ENCODE measurements at regions not wholly inside any gene's neighbourhood (a gene's known extent, or its start where the extent isn't known, plus 50 kb on each side); places are given as distances from the start of the nearest gene placed in this dataset.

- no peak for DNase-seq (ENCODE audit: low read depth in 2 of 3, low spot score in 1 of 3)
These were observed 174.2 kb downstream of the KIF2B start for GRCh38 chr17:53996890-53997289.

- DNase-seq (ENCODE audit: low read depth in 2 of 3, low spot score in 1 of 3), result no peak
These were observed 185.1 kb downstream of the KIF2B start for GRCh38 chr17:54007855-54008254.

GRCh38 chr17:54009502-54009901 lies 186.8 kb downstream of the KIF2B start:
- no peak for DNase-seq (ENCODE audit: low read depth in 2 of 3, low spot score in 1 of 3)

GRCh38 chr17:54013072-54013471 lies 190.3 kb downstream of the KIF2B start:
- no peak for DNase-seq (ENCODE audit: low read depth in 2 of 3, low spot score in 1 of 3)

- no peak for DNase-seq (ENCODE audit: low read depth in 2 of 3, low spot score in 1 of 3)
These were observed 193.0 kb downstream of the KIF2B start for GRCh38 chr17:54015734-54016133.

GRCh38 chr17:54021418-54021817 lies 198.7 kb downstream of the KIF2B start:
- DNase-seq (ENCODE audit: low read depth in 2 of 3, low spot score in 1 of 3), result no peak

- DNase-seq (ENCODE audit: low read depth in 2 of 3, low spot score in 1 of 3), result no peak
These were observed 206.4 kb downstream of the KIF2B start for GRCh38 chr17:54028986-54029580.

- DNase-seq (ENCODE audit: low read depth in 2 of 3, low spot score in 1 of 3), result no peak
These were observed 207.3 kb downstream of the KIF2B start for GRCh38 chr17:54029986-54030385.

- DNase-seq (ENCODE audit: low read depth in 2 of 3, low spot score in 1 of 3), result no peak
These were observed 223.8 kb downstream of the KIF2B start for GRCh38 chr17:54046570-54046969.

- DNase-seq (ENCODE audit: low read depth in 2 of 3, low spot score in 1 of 3), result no peak
These were observed 240.9 kb downstream of the KIF2B start for GRCh38 chr17:54063639-54064038.

- no peak for DNase-seq (ENCODE audit: low read depth in 2 of 3, low spot score in 1 of 3)
These were observed 262.3 kb downstream of the KIF2B start for GRCh38 chr17:54085020-54085419.

- no peak for DNase-seq (ENCODE audit: low read depth in 2 of 3, low spot score in 1 of 3)
These were observed 263.2 kb downstream of the KIF2B start for GRCh38 chr17:54085934-54086333.

- DNase-seq (ENCODE audit: low read depth in 2 of 3, low spot score in 1 of 3), result no peak
These were observed 273.5 kb downstream of the KIF2B start for GRCh38 chr17:54096216-54096615.

GRCh38 chr17:54099221-54099620 lies 276.5 kb downstream of the KIF2B start:
- no peak for DNase-seq (ENCODE audit: low read depth in 2 of 3, low spot score in 1 of 3)

GRCh38 chr17:54102246-54102645 lies 279.5 kb downstream of the KIF2B start:
- DNase-seq (ENCODE audit: low read depth in 2 of 3, low spot score in 1 of 3), result no peak

GRCh38 chr17:54111576-54111975 lies 288.8 kb downstream of the KIF2B start:
- DNase-seq (ENCODE audit: low read depth in 2 of 3, low spot score in 1 of 3), result no peak

GRCh38 chr17:54117452-54117851 lies 294.7 kb downstream of the KIF2B start:
- no peak for DNase-seq (ENCODE audit: low read depth in 2 of 3, low spot score in 1 of 3)

- no peak for DNase-seq (ENCODE audit: low read depth in 2 of 3, low spot score in 1 of 3)
These were observed 301.7 kb downstream of the KIF2B start for GRCh38 chr17:54124456-54124855.

GRCh38 chr17:54153423-54153822 lies 330.7 kb downstream of the KIF2B start:
- no peak for DNase-seq (ENCODE audit: low read depth in 2 of 3, low spot score in 1 of 3)

- DNase-seq (ENCODE audit: low read depth in 2 of 3, low spot score in 1 of 3), result no peak
These were observed 334.8 kb downstream of the KIF2B start for GRCh38 chr17:54157542-54157941.

- no peak for DNase-seq (ENCODE audit: low read depth in 2 of 3, low spot score in 1 of 3)
These were observed 349.6 kb downstream of the KIF2B start for GRCh38 chr17:54172096-54172984.

- DNase-seq (ENCODE audit: low read depth in 2 of 3, low spot score in 1 of 3), result no peak
These were observed 350.2 kb downstream of the KIF2B start for GRCh38 chr17:54172985-54173316.

All from stimulated activated CD4-positive, alpha-beta T cell treated with anti-CD3 and anti-CD28 coated beads, Interleukin-12 subunit alpha, Interleukin-12 subunit beta, amount 100 ng/mL, for 48 hours (primary cell).